ENCODE measurements at regions not wholly inside any gene's neighbourhood (a gene's known extent, or its start where the extent isn't known, plus 50 kb on each side); places are given as distances from the start of the nearest gene placed in this dataset.

- no peak overlapping the region for H3K27ac Mint-ChIP-seq (ENCODE audit: unreplicated experiment)
- no peak overlapping the region for H3K27ac ChIP-seq (ENCODE audit: low read depth, low read length)
- no peaks in the 10 kb centered on the region for H3K36me3 ChIP-seq (ENCODE audit: insufficient read depth, low read length)
- H2AFZ ChIP-seq (ENCODE audit: low read depth, low read length): no peak overlapping the region
- FAIRE-seq (no peak), DNase-seq (ENCODE audit: low read depth) (no peak)
- no peaks in the 10 kb centered on the region for H4K20me1 ChIP-seq (ENCODE audit: insufficient read depth, low read length)
- H3K9me3 ChIP-seq (ENCODE audit: insufficient read depth, low read depth, low read length): peaks cover 2% of the 10 kb centered on the region
- H3K4me3 ChIP-seq (ENCODE audit: insufficient read depth, low read depth, low read length): no peak overlapping the region
- H3K9me3 Mint-ChIP-seq (ENCODE audit: unreplicated experiment): no peaks in the 10 kb centered on the region
- H3K4me2 ChIP-seq (ENCODE audit: low read length): no peak overlapping the region
- H3K79me2 ChIP-seq (ENCODE audit: insufficient read depth, low read length): no peaks in the 10 kb centered on the region
- no peak overlapping the region for H3K9ac ChIP-seq (ENCODE audit: low read length)
- peaks cover 3% of the 10 kb centered on the region for H3K4me1 Mint-ChIP-seq (ENCODE audit: low read depth, unreplicated experiment)
- H3K27me3 ChIP-seq (ENCODE audit: insufficient read depth, low read length): no peaks in the 10 kb centered on the region
- H3K27me3 Mint-ChIP-seq (ENCODE audit: low read depth, unreplicated experiment): peaks cover 9% of the 10 kb centered on the region
- no peak overlapping the region for H3K4me3 Mint-ChIP-seq (ENCODE audit: unreplicated experiment)
- no peaks in the 10 kb centered on the region for H3K36me3 Mint-ChIP-seq (ENCODE audit: low read depth, unreplicated experiment)
- TF ChIP-seq CTCF (IDR thresholded peaks at IDR 0.05; ENCODE audit: insufficient read depth, low read depth, low read length): no peak
- no peak for TF ChIP-seq EZH2 (IDR thresholded peaks at IDR 0.05; ENCODE audit: insufficient read depth, low read length)
- no peaks in the 10 kb centered on the region for H3K4me1 ChIP-seq (ENCODE audit: insufficient read depth, low read length)
Measured at GRCh38 chr1:213448776-213449175, 397.7 kb downstream of the RPS6KC1 start.

- no peaks in the 10 kb centered on the region for H3K79me2 ChIP-seq (ENCODE audit: insufficient read depth, low read length)
- Mint-ChIP-seq H3K9me3 (ENCODE audit: unreplicated experiment) (no peaks in the 10 kb centered on the region), H3K4me1 (ENCODE audit: low read depth, unreplicated experiment) (peaks cover 3% of the 10 kb centered on the region), H3K36me3 (ENCODE audit: low read depth, unreplicated experiment) (no peaks in the 10 kb centered on the region), H3K27me3 (ENCODE audit: low read depth, unreplicated experiment) (peaks cover 6% of the 10 kb centered on the region), H3K4me3 (ENCODE audit: unreplicated experiment) (no peak overlapping the region), H3K27ac (ENCODE audit: unreplicated experiment) (no peak overlapping the region)
- no peak overlapping the region for H3K27ac ChIP-seq (ENCODE audit: low read depth, low read length)
- H3K27me3 ChIP-seq (ENCODE audit: insufficient read depth, low read length): no peaks in the 10 kb centered on the region
- H3K4me2 ChIP-seq (ENCODE audit: low read length): no peak overlapping the region
- H3K9me3 ChIP-seq (ENCODE audit: insufficient read depth, low read depth, low read length): peaks cover 2% of the 10 kb centered on the region
- no peaks in the 10 kb centered on the region for H4K20me1 ChIP-seq (ENCODE audit: insufficient read depth, low read length)
- no peaks in the 10 kb centered on the region for H3K4me1 ChIP-seq (ENCODE audit: insufficient read depth, low read length)
- no peak overlapping the region for H2AFZ ChIP-seq (ENCODE audit: low read depth, low read length)
- H3K9ac ChIP-seq (ENCODE audit: low read length): no peak overlapping the region
- DNase-seq (ENCODE audit: low read depth) (no peak), FAIRE-seq (no peak)
- TF ChIP-seq EZH2 (IDR thresholded peaks at IDR 0.05; ENCODE audit: insufficient read depth, low read length): no peak
- no peak for TF ChIP-seq CTCF (IDR thresholded peaks at IDR 0.05; ENCODE audit: insufficient read depth, low read depth, low read length)
- H3K4me3 ChIP-seq (ENCODE audit: insufficient read depth, low read depth, low read length): no peak overlapping the region
- H3K36me3 ChIP-seq (ENCODE audit: insufficient read depth, low read length): no peaks in the 10 kb centered on the region
Measured at GRCh38 chr1:213452501-213452900, 401.5 kb downstream of the RPS6KC1 start.

GRCh38 chr1:213457186-213457585 lies 406.1 kb downstream of the RPS6KC1 start:
- Histone ChIP-seq H3K79me2 (ENCODE audit: insufficient read depth, low read length) (no peaks in the 10 kb centered on the region), H4K20me1 (ENCODE audit: insufficient read depth, low read length) (no peaks in the 10 kb centered on the region), H3K27ac (ENCODE audit: low read depth, low read length) (no peak overlapping the region), H3K27me3 (ENCODE audit: insufficient read depth, low read length) (no peaks in the 10 kb centered on the region), H3K36me3 (ENCODE audit: insufficient read depth, low read length) (no peaks in the 10 kb centered on the region), H3K9me3 (ENCODE audit: insufficient read depth, low read depth, low read length) (no peaks in the 10 kb centered on the region), H3K4me2 (ENCODE audit: low read length) (no peak overlapping the region), H2AFZ (ENCODE audit: low read depth, low read length) (no peak overlapping the region), H3K4me1 (ENCODE audit: insufficient read depth, low read length) (no peaks in the 10 kb centered on the region), H3K4me3 (ENCODE audit: insufficient read depth, low read depth, low read length) (no peak overlapping the region), H3K9ac (ENCODE audit: low read length) (no peak overlapping the region)
- no peak for TF ChIP-seq EZH2 (IDR thresholded peaks at IDR 0.05; ENCODE audit: insufficient read depth, low read length)
- no peak for TF ChIP-seq CTCF (IDR thresholded peaks at IDR 0.05; ENCODE audit: insufficient read depth, low read depth, low read length)
- DNase-seq (ENCODE audit: low read depth) (no peak), FAIRE-seq (no peak)
- Mint-ChIP-seq H3K4me3 (ENCODE audit: unreplicated experiment) (no peak overlapping the region), H3K4me1 (ENCODE audit: low read depth, unreplicated experiment) (no peaks in the 10 kb centered on the region), H3K36me3 (ENCODE audit: low read depth, unreplicated experiment) (no peaks in the 10 kb centered on the region), H3K9me3 (ENCODE audit: unreplicated experiment) (peaks cover 14% of the 10 kb centered on the region), H3K27ac (ENCODE audit: unreplicated experiment) (no peak overlapping the region), H3K27me3 (ENCODE audit: low read depth, unreplicated experiment) (peaks cover 1% of the 10 kb centered on the region)
